Testis (tissue), 2 donors: ENCODE measurements at regions not wholly inside any gene's neighbourhood (a gene's known extent, or its start where the extent isn't known, plus 50 kb on each side); places are given as distances from the start of the nearest gene placed in this dataset.

Experiments used
- DNase-seq: peaks from one replicate; pipeline ENCODE4 v3.0.0-alpha.2; 2019
- H3K27ac ChIP-seq, 2 donors: fragments of 200-600 bp; sonication (generic); one replicate each; pipeline ENCODE4 v1.5.1; 2019
- H3K27me3 ChIP-seq: fragments of 200-600 bp; sonication (generic); one replicate; pipeline ENCODE4 v1.5.1; 2019
- H3K36me3 ChIP-seq: fragments of 200-600 bp; sonication (generic); one replicate; pipeline ENCODE4 v1.5.1; 2017; ENCODE audit warnings: low read depth; ENCODE audit errors: missing control alignments
- H3K4me1 ChIP-seq: fragments of 200-600 bp; sonication (generic); one replicate; pipeline ENCODE4 v1.5.1; 2019
- H3K4me3 ChIP-seq, 2 donors: fragments of 200-600 bp; sonication (generic); one replicate each; pipeline ENCODE4 v1.5.1; 2017 to 2019
- H3K9me3 ChIP-seq: fragments of 200-600 bp; sonication (generic); one replicate; pipeline ENCODE4 v1.5.1; 2017
- CTCF ChIP-seq, 3 experiments: fragments of 450-650 bp in 2 of 3; fragments of 200-600 bp in 1 of 3; sonication (generic) in 1 of 3; IDR thresholded peaks; one replicate each; pipeline ENCODE4 v1.5.1; 2016 to 2019; ENCODE audit warnings: antibody characterized with exemption in 3 of 3, mild to moderate bottlenecking in 2 of 3, moderate library complexity in 1 of 3
- POLR2A ChIP-seq: fragments of 450-650 bp; IDR thresholded peaks from one replicate; pipeline ENCODE4 v1.6.1; 2017; ENCODE audit warnings: antibody characterized with exemption, mild to moderate bottlenecking, moderate library complexity
- WGBS, 2 donors: methylation state at CpG; one replicate each; pipeline ENCODE4 v1.1.5; 2018; 5-methylcytosine and 5-hydroxymethylcytosine counted together
- intact Hi-C: fragments of 100-400 bp; cut with DNase I; formaldehyde crosslinking; loops from one replicate; pipeline ENCODE4 v1.15.1; 2023; ENCODE audit warnings: low total_unique reads

- DNase-seq: no peak
- no peak for TF ChIP-seq POLR2A
- TF ChIP-seq CTCF (IDR thresholded peaks at IDR 0.05): no peak
- no peaks in the 10 kb centered on the region for H3K27me3 ChIP-seq
- H3K9me3 ChIP-seq: no peaks in the 10 kb centered on the region
- no peaks in the 10 kb centered on the region for H3K4me1 ChIP-seq
- no peaks in the 10 kb centered on the region for H3K36me3 ChIP-seq
- intact Hi-C loops: no loop called here
- no peak overlapping the region for H3K27ac ChIP-seq
- 34 to 40% methylated on average over 2 of the region's 2 CpGs for WGBS, 2 donors
- no peak overlapping the region for H3K4me3 ChIP-seq
These were observed 278.4 kb downstream of the PTPRC start for GRCh38 chr1:198917226-198917625.

DNA sequence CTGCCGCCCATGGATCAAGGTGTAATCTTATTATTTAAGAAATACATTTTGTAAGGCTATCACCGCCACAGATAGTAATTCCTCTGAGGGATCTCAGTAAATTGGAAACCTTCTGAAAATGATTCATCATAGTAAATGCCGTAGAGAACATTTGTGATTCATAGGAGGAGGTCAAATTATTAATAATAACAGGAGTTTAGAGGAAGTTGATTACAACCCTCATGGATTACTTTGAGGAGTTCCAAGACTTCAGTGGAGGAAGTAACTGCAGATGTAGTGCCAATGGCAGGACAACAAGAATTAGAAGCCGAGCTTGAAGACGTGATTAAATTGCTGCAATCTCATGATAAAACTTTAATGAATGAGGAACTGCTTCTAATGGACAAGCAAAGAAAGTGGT, 280.1 kb downstream of the PTPRC start:
- DNase-seq: no peak
- Histone ChIP-seq H3K27me3 (no peaks in the 10 kb centered on the region), H3K9me3 (no peaks in the 10 kb centered on the region), H3K36me3 (no peaks in the 10 kb centered on the region), H3K4me3 (no peak overlapping the region), H3K27ac (no peak overlapping the region), H3K4me1 (peaks cover 4% of the 10 kb centered on the region)
- 60 to 62% methylated on average over 5 of the region's 5 CpGs for WGBS, 2 donors
- TF ChIP-seq CTCF (IDR thresholded peaks at IDR 0.05) (no peak), POLR2A (no peak)
- intact Hi-C loops: no loop called here

GRCh38 chr1:198919667-198920398, 281.0 kb downstream of the PTPRC start:
- Histone ChIP-seq H3K27me3 (no peaks in the 10 kb centered on the region), H3K36me3 (no peaks in the 10 kb centered on the region), H3K27ac (no peak overlapping the region), H3K4me3 (no peak overlapping the region), H3K4me1 (peaks cover 4% of the 10 kb centered on the region), H3K9me3 (no peaks in the 10 kb centered on the region)
- intact Hi-C loops: no loop called here
- TF ChIP-seq POLR2A: no peak
- TF ChIP-seq CTCF (IDR thresholded peaks at IDR 0.05): no peak
- DNase-seq: no peak
- whole genome bisulfite sequencing, 2 donors: 85 to 88% methylated on average over 5 of the region's 5 CpGs

- Histone ChIP-seq H3K4me1 (peaks cover 4% of the 10 kb centered on the region), H3K9me3 (no peaks in the 10 kb centered on the region), H3K27ac (peak overlapping the region in 1 of 2 donors; percentile 29), H3K27me3 (no peaks in the 10 kb centered on the region), H3K4me3 (no peak overlapping the region), H3K36me3 (no peaks in the 10 kb centered on the region)
- 53 to 62% methylated on average over 5 of the region's 5 CpGs for WGBS, 2 donors
- intact Hi-C loops: no loop called here
- DNase-seq: peak; percentile 59
- TF ChIP-seq POLR2A: no peak
- no peak for TF ChIP-seq CTCF (IDR thresholded peaks at IDR 0.05)
These were observed 284.0 kb downstream of the PTPRC start for GRCh38 chr1:198922638-198923430.
